NCI-H774 (cell line): ENCODE measurements at regions not wholly inside any gene's neighbourhood (a gene's known extent, or its start where the extent isn't known, plus 50 kb on each side); places are given as distances from the start of the nearest gene placed in this dataset.

Experiments used
- DNase-seq: peaks from one replicate; lab custom pipeline; 2025; lab: John Stamatoyannopoulos, UW

DNA sequence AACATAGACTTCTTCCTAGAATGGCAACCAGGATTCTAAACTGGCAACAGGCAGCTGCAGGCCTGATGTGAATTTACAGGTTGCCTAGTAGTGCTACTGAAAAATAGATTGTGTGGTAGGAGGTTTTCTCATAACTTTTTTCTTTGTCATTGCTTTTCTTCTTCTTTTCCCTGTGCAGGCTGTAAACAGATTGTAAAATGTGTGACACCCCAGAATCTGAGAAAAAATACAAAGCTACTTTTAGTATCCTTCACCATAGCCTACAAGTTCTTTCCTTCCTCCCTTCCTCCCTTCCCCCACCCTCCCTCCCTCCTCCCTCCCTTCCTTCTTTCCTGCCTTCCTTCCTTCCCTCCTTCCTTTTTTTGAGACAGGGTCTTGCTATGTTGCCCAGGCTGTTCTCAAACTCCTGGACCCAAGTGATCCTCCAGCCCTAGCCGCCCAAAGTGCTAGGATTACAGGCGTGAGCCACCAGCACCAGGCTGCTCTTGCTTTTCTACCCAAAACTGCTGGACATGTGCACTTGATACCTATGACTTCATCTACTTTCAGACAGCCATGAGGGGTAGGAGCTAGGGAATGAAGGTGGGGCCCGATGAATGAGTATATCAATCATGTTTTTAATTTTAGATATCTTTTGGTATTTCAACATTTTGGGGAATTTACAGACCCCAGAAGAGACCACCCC is 114.2 kb upstream of the EEA1 start:
- no peak for DNase-seq

DNA sequence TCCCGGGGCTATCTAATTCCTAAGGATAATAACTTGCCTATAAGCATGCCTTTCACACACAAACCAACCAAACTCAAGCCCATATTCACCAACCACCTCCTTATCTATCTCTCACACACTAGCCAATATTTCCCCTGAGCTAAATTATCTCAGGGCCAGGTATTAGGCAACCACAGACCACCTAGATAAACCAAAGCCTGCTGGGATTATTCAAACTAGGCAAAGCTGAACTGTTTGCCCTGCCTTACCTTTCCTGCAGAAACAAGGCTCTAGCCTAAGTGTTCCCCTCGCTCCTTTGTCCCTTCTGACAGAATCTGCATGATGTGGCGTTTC is 114.7 kb upstream of the EEA1 start:
- no peak for DNase-seq

DNA sequence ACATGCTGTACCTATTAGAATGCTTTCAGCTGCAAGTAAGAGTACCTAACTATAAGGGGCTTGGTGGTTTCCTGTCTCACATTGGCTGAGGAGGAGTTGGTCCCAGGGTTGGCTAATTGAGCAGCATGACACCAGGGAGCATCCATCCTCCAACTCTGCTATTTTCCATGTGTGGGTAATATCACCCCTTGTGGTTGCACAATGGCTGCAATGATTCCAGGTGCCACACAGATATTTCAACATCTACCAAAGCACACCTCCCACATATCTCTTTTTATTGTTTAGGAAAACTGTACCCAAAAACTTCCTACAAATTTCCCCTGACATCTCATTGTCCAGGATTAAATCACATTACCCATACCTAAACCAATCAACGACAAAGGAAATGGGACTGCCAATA is 118.0 kb upstream of the EEA1 start:
- DNase-seq: no peak

DNA sequence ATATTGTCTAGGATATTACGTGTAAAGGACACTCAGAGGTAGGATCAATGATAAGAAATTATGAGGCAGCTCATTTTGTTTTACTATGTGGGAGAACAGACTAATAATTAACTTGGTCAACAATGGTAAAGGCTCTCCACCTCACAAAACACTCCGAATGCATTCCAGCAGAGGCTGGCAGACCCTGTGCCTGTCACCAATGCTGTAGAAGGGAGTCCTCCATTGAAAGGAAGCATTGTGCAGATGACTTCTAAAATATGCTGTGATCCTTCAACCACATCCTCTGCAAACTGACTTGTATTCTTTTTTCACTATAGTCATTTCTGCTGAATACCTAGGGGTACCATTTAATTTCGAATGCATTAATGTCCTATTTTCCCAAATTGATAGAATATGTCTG is 119.6 kb upstream of the EEA1 start:
- DNase-seq: no peak

DNA sequence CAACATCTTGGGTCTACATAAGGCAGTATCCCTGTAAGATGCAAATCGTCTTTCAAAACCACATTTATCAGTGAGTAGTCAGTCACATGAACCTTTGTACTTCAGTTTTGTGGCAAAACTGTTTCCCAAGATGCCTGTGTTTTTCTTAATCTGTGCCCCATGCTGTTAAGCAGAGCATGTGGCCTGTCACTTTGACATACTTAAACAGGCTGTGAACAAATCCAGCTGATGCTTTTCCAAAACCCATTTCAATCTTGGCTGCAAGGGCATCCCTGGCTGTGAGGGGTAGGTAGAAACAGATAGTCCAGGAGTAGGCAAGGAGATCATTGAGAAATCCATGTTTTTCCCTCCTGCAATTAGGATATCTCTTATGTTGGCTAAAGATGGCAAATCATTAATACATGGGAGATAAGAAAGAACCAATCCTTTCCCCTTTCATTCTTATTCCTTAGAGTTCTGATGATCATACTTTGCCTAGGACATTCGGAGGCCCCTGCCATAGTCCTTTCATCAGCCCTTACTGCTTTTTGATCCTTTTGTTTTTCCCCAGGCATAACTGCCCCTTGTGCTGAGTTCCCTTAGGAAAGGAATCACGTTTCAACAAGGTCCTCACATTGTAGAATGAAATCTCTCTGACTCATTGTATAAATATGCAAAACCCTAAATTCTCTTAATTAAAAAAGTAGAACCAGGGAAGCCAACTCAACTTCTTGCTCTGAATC is 121.1 kb upstream of the EEA1 start:
- no peak for DNase-seq

DNA sequence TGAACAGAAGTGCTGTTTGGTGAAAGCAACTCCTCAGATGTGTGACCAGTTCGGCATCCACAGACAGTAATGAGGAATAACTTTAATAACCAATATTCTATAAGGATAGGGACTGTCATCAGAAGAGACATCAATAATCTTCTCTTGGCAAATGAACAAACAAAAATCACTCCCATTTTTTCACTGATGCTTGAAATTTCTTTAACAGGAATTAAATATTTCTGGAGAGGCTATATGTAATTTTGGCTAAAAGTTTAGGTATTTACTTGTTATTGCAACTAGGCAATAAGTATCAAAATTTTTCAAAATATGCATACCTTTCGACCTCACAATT is 121.6 kb upstream of the EEA1 start:
- DNase-seq: no peak

DNA sequence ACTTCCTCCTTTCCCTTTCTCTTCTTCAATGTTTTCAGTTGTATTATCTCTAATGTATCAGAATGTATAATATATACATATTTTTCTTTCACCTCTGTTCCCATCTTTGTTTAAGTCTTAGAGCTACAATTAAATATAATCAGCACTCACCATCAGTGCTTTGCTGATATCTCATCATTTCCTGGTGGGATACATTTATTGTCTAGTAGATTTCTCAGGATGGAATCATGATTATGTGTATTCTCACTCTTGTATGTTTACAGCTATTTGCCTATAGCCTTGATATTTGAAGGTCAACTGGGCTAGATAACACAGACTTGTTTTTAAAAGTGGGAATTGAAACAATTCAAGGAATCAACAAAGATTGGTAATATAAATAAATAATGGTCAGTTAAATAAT is 124.9 kb upstream of the EEA1 start:
- no peak for DNase-seq

DNA sequence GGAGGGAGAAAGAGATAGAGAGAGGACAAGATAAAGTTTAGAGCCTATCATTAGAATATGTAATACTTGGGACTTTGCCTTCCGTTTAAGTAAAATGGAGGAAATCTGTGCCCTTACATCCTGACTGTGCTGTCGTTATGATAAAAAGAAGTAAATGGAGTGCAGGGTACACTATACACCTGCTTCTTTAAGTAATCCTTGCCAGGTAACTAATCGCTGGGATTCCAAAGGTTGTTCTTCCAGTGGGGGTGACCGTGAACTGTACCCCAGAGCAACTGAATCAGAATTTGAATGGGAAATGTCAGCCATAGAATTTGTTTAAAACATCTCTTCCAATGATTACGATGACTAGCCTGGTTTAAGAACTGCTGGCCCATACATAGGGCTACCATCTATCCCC is 126.1 kb upstream of the EEA1 start:
- no peak for DNase-seq

DNA sequence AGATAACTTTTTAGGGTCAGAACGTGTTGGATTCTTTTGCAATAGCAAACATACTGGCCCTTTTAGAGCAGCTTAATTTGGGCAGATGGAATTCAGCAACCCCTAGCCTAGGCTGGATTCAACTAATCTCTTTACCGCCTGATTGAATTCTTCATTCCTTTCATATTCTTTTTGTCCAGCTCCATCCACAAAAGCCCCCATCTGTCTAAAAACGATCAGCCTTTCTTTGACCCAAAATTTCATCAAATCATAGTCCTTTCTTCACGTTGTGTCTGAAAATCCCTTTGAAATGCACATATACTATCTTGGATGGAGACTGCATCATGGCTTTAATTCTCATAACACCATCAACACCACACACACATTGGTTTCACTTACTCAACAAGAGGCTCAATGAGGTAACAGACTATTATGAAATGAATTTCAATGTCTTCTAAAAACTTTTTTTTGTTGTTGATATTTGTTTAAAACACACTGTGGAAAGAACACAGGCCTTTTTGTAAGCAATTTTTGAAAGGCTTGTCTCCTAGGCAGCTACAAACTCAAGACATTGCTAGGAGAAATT is 128.0 kb upstream of the EEA1 start:
- DNase-seq: no peak

DNA sequence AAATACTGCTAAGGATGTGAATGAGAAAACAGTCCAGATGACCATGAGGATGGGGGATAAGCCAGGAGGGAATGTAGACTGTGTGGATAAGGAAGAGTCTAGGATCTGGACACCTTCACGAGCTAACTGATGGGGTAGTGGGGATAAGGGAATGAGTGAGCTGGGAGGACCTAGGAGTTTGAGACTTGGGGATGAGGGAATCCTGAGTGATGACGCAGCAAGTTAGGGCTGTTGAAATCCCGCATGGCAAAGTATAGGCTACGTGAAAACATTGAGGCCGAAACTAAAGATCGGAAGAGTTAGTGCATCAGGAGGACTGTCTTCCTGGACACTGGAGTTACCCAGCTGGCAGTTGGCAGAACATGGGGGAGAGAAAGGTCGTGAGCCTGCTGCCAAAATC is 129.2 kb upstream of the EEA1 start:
- no peak for DNase-seq

DNA sequence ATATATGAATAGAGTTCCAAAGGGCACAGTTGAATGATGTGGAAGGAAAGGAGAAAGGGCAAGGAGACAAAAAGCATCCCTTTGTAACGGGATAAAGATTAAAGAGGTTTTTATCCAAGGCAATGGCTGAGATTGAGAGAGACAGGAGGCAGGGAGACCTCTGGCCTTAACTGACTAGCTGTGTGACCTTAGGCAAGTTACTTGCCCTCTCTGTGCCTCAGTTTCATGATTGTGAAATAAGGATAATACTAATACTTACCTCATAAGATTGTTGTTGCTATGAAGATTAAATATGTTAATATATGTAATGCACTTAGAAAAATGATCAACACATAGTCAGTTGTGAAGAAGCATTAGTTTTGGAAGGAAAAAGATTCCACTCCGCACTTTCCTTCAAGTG is 130.2 kb upstream of the EEA1 start:
- DNase-seq: no peak

DNA sequence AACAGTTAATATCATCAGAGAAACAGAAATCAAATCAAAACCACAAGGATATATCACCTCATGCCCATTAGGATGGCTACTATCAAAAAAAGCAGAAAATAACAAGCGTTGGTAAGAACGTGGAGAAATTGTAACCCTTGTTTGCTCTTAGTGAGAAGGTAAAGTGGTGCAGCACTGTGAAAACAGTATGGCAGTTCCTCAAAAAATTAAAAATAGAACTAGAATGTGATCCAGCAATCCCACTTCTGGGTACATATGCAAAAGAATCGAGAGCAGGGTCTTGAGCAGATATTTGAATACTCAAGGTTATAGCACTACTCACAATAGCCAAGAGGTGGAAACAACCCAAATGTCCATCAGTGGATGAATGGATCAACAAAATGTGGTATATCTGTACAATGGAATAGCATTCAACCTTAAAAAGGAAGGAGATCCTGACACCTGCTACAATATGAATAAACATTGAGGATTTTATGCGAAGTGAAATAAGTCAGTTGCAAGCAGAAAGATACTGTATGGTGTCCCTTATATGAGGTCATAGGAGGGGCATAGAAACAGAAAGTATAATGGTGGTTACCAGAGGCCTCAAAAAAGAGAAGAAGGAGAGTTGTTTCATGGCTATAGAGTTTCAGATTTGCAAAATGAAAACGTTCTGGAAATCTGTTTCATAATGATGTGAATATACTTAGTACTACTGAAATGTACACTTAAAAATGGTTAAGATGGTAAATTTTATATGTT is 131.0 kb upstream of the EEA1 start:
- DNase-seq: no peak

DNA sequence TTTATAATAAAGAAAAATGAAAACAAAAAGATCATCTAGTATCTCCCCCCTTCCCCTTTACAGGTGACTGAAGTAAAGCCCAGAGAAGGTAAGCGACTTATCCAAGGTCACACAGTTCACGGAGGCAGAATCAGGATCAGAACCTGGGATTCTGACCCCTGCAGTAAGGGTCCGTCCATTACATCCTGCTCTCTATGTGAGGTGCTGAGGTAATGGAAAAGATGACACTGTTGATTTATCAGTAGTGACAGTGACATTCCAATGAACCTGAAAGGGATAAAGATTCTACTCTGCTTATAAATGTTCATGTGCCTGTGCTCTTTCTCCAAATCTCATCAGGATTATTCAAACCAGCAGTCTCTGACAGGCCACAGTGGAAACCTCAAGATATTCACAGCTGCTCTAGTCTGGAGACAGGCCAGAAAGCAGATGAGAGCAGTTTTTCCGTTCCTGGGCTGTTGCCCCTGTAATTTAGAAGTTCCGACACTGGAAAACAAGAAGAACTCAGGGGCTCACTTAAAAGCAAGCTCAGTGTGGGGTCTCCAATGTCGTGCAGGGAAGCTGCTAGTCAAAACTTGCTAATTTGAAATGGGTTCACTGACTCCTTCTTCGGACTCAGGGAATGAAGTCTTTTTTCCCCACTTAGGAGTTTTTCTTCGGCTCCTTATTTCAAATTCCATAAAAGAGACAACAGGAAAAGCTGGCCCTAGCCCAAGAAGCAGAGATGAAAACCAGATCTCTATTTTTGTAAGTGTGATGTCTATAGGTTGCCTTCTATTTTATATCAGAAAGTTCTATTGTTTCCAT is 131.8 kb upstream of the EEA1 start:
- DNase-seq: no peak

DNA sequence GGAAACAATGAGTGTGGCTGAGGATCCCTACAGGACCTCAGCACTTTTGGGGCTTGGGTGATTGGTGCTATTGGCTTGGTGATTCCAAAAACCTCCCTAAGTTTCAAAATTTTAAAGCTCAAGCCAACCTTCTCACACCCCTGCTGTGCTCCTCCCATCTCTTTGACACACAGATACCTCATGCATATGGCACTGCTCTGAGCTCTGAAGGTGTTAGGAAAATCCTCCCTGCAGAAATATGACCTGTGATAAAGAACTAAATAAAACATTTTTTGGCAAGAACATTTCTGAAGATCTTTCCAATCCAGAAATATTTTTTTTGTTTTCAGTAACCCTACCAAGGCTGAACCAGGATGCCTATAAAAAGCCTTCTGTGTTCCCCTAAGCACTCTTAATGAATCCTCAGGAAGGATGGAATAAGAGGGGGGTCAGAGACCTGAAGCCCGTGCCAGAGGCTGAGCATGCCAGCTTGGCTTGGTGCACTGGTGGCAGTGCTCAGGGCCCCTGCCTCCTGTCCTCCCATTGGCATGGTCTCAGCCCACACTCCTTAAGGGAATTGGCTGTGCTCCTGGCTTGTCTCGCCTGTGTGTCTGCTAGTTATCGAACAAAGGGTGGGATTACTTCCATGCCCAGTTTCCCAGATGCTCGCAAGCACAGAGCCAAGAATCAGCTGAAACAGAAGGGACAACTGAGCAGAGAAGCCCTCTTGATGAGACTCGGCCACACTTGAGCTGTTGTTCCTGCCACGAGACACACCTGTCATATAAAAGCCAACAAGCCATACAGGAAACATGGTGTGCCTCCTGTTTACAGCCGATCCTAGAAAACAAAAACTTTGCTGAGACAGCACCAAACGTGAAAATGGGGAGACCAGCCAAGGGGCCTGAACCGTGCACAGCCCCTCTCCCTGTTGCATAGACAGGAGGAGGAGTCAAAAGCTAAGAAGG is 132.7 kb upstream of the EEA1 start:
- DNase-seq: no peak

DNA sequence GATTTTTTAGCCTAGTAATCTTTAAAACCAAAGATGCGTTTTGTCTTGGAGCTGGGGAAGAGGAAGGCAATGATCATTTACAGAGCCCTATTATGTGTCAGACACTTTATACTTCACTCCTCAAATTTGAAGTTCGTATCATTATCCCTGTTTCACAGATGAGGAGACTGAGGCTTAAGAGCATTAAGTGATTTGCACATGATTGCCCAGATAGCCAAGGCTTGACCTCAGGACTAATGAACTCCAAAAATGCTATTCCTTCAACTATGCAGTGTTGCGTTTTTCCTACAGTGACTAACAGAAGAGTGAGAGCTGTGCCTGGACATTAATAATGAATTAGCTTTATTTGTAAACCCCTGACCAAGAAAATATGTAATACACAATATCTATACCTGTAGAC is 136.8 kb upstream of the EEA1 start:
- no peak for DNase-seq

DNA sequence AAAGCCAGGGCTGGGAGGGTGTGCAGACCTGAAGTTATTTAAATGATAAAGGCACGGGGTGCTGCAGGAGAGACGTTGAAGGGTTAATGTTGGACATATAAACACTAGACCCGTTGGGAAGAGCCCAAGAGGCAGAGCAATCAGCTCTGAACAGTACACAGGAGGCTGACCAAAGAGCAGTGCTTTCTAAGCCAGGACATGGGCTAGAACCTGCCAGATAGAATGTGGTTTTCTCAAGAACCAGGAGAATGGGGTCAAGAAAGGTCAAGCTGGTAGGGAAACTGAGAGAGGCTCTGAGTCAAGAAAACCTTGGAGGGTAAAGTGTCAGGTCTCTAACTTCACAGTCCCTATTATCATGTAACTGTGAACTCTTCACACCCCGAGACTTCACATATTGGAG is 143.2 kb upstream of the EEA1 start:
- DNase-seq: no peak

DNA sequence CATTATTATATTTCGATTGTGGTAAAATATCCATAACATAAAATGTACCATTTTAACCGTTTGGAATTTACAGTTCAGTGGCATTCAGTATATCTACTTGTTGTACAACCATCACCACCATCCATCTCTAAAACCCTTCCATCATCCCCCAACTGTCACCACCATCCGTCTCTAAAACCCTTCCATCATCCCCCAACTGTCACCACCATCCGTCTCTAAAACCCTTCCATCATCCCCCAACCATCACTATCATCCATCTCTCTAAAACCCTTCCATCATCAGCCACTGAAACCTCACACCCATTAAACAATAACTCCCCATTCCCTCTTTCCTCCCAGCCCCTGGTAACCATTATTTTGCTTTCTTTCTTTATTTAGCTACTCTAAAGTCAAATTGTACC is 144.2 kb upstream of the EEA1 start:
- DNase-seq: no peak

DNA sequence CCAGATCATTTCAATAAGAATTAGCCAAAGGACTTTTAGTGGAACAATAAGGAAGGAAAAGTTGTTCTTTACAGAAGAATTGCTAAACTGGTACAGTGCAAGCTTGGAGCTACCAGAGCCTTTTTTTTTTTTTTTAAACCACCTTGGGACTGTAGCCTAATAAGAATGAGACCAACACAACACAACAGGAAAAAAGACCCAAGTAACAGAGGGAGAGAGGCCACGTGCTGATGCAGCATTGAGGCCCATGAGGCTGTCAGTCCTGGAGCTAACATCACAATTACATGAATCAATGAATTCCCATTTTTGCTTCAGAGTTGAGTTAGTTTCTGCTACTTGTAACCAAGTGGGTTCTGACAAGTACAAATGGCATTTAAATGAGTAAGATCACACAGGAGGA is 149.0 kb upstream of the EEA1 start:
- no peak for DNase-seq

DNA sequence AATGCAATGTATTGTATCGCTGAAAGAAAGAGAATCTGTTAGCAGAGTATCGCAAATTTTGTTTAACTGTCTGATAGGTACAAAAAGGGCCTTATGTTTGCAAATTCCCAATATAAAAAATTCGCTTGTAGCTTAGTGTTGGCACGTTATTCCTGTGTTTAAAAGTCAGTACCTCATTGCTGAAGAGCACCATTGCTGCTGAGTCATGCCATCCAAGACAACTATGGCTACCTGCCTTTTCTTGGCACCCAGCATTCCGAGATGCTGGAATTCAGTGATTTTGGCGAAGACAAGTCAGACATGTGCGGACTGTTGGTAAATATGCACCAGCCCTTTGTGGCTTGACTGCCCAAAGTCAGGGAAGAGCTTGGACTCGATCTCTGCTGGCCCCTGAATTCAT is 149.5 kb upstream of the EEA1 start:
- no peak for DNase-seq

DNA sequence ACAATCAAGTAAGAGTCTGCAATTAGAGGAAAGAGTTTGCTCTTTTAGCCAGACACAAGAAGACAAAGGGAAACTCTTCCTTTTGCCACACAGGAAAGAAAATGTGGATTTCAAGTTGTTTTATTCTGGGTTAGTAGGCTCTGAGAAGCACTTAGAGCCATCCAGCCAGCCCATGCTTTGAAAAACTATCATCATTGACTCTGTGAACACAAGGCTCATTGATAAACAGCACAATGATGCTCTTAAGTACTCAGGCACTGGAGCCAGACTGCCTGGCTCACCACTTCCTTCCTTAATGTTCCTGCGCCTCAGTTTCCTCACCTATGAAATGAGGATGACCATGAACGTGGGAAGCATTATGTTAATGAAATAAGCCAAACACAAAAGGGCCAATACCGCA is 150.2 kb upstream of the EEA1 start:
- no peak for DNase-seq

DNA sequence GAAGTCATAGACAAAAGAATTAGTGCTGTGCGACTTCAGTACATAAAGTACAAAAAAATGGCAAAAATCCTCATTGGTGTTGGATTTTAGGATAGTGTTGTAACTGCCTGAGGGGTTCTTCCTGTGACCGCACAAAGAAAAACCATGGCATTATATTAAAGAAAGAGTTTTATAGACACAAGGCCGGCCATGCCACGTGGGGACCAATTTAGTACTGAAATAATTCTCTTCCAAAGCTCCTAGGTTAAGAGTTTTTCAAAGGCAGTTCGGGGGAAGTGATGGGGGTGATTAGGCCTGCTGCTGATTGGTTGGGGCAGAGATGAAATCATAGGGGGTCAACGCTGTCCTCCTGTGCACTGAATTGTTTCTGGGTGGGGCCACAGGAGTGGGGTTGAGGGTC is 150.9 kb upstream of the EEA1 start:
- no peak for DNase-seq
